CD4-positive, alpha-beta T cell (primary cell): ENCODE measurements at regions not wholly inside any gene's neighbourhood (a gene's known extent, or its start where the extent isn't known, plus 50 kb on each side); places are given as distances from the start of the nearest gene placed in this dataset.

Experiments
- ATAC-seq: fragments of 200-7000 bp; cut with Tn5 transposase; one replicate; pipeline ENCODE4 v1.10.0; 2022; ENCODE audit warnings: mild to moderate bottlenecking; ENCODE audit not compliant: poor library complexity
- CTCF ChIA-PET: fragments of 350-600 bp; sonication (Branson Sonifier 250); formaldehyde crosslinking; loops from one replicate; lab custom pipeline; 2021; ENCODE audit warnings: antibody characterized with exemption, inconsistent platforms; lab: Charles Lee
- POLR2A ChIA-PET: fragments of 350-600 bp; sonication (Branson Sonifier 250); formaldehyde crosslinking; loops from one replicate; lab custom pipeline; 2021; ENCODE audit warnings: antibody characterized with exemption, inconsistent platforms; lab: Charles Lee
- DNase-seq, 14 experiments: peaks; one replicate each; pipeline ENCODE4 v3.0.0-alpha.2; 2013 to 2020; ENCODE audit warnings: mixed read lengths in 2 of 14
- H3K27ac ChIP-seq, 2 donors: one replicate each; pipeline versions ENCODE4 v1.5.1 to v1.7.0; 2013; ENCODE audit warnings: low read length in 2 of 2, low read depth in 1 of 2, mild to moderate bottlenecking in 1 of 2
- H3K27me3 ChIP-seq, 2 experiments: 1 replicate in 1 of 2; 2 replicates in 1 of 2; pipeline versions ENCODE4 v1.6.1 to v1.7.0; 2013; ENCODE audit warnings: low read length in 2 of 2, control low read depth in 1 of 2, mild to moderate bottlenecking in 1 of 2, moderate library complexity in 1 of 2; ENCODE audit not compliant: insufficient read depth in 2 of 2, control insufficient read depth in 1 of 2
- H3K36me3 ChIP-seq: one replicate; pipeline ENCODE4 v1.6.1; 2013; ENCODE audit warnings: low read length, control low read depth; ENCODE audit not compliant: insufficient read depth
- H3K4me1 ChIP-seq: one replicate; pipeline ENCODE4 v1.6.1; 2013; ENCODE audit warnings: low read length, control low read depth; ENCODE audit not compliant: insufficient read depth
- H3K4me3 ChIP-seq: one replicate; pipeline ENCODE4 v1.5.1; 2013; ENCODE audit warnings: mild to moderate bottlenecking, low read length, moderate library complexity
- H3K9me3 ChIP-seq, 2 experiments: 1 replicate in 1 of 2; 2 replicates in 1 of 2; pipeline versions ENCODE4 v1.6.1 to v1.7.0; 2013; ENCODE audit warnings: low read length in 2 of 2, mild to moderate bottlenecking in 2 of 2, control low read depth in 1 of 2, moderate library complexity in 1 of 2; ENCODE audit not compliant: control insufficient read depth in 1 of 2, insufficient read depth in 1 of 2
- H3K27ac Mint-ChIP-seq: one replicate; pipeline ENCODE4 v1.8.0; 2020; ENCODE audit warnings: mixed read lengths
- H3K27me3 Mint-ChIP-seq: one replicate; pipeline ENCODE4 v1.8.0; 2021; ENCODE audit warnings: mixed read lengths
- H3K36me3 Mint-ChIP-seq: one replicate; pipeline ENCODE4 v1.8.0; 2021; ENCODE audit warnings: low read depth, mixed read lengths
- H3K4me1 Mint-ChIP-seq: one replicate; pipeline ENCODE4 v1.8.0; 2021; ENCODE audit warnings: low read depth, mixed read lengths
- H3K4me3 Mint-ChIP-seq: one replicate; pipeline ENCODE4 v1.8.0; 2020; ENCODE audit warnings: mild to moderate bottlenecking, mixed read lengths
- H3K9me3 Mint-ChIP-seq: one replicate; pipeline ENCODE4 v1.8.0; 2020; ENCODE audit warnings: mixed read lengths
- CTCF ChIP-seq: fragments of 200-600 bp; IDR thresholded peaks from one replicate; pipeline ENCODE4 v1.8.0; 2022; ENCODE audit warnings: antibody characterized with exemption, mild to moderate bottlenecking
- intact Hi-C, 2 experiments: fragments of 100-400 bp; cut with DNase I in 1 of 2; cut with micrococcal nuclease in 1 of 2; formaldehyde crosslinking; loops; one replicate each; pipeline versions ENCODE4 v1.15.1 to v1.9.0; 2023 to 2025; cut with DNase I, micrococcal nuclease

DNA sequence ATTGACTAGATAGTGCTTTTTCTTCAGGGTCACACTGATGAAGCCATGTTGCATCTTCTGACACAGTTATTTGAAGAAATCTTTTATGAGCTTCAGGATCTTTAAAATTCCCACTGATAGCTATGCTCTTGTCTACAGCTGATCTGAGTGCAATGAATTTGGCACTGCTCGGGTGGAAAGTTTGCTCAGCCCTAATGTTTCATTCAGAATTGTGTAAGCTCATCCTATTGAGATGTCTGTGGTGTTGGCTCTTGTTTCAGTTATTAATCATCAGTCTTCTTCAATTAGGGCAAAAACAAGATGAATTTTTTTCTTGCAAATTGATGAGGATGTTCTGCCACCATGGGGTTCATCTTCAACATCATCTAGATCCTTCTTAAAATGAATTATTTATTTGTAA lies 1387.0 kb upstream of the RAG2 start:
- Histone ChIP-seq H3K4me3 (no peak overlapping the region), H3K4me1 (no peaks in the 10 kb centered on the region), H3K27me3 (no peaks in the 10 kb centered on the region), H3K36me3 (no peaks in the 10 kb centered on the region), H3K27ac (no peak overlapping the region), H3K9me3 (peaks cover 2 to 4% of the 10 kb centered on the region in 2 experiments)
- no peak for TF ChIP-seq CTCF
- no peaks in the 10 kb centered on the region for H3K36me3 Mint-ChIP-seq
- CTCF ChIA-PET, result no interaction called here
- no peak for DNase-seq
- peaks cover 10% of the 10 kb centered on the region for H3K9me3 Mint-ChIP-seq
- H3K27ac Mint-ChIP-seq, result no peak overlapping the region
- no peaks in the 10 kb centered on the region for H3K27me3 Mint-ChIP-seq
- H3K4me3 Mint-ChIP-seq, result no peak overlapping the region
- POLR2A ChIA-PET, result no interaction called here
- ATAC-seq, result no peak
- intact Hi-C loops, result no loop called here
- H3K4me1 Mint-ChIP-seq, result no peaks in the 10 kb centered on the region

- Histone ChIP-seq H3K36me3 (no peaks in the 10 kb centered on the region), H3K4me1 (no peaks in the 10 kb centered on the region), H3K4me3 (no peak overlapping the region), H3K27me3 (no peaks in the 10 kb centered on the region), H3K27ac (no peak overlapping the region), H3K9me3 (peaks cover 0 to under 1% of the 10 kb centered on the region in 2 experiments)
- H3K27me3 Mint-ChIP-seq, result no peaks in the 10 kb centered on the region
- POLR2A ChIA-PET, result no interaction called here
- DNase-seq, result no peak
- H3K27ac Mint-ChIP-seq, result no peak overlapping the region
- intact Hi-C loops, result no loop called here
- peaks cover 5% of the 10 kb centered on the region for H3K9me3 Mint-ChIP-seq
- no peaks in the 10 kb centered on the region for H3K4me1 Mint-ChIP-seq
- no peak for TF ChIP-seq CTCF
- no peak for ATAC-seq
- no peak overlapping the region for H3K4me3 Mint-ChIP-seq
- CTCF ChIA-PET, result no interaction called here
- no peaks in the 10 kb centered on the region for H3K36me3 Mint-ChIP-seq
Measured at GRCh38 chr11:37978647-37979046, 1380.6 kb upstream of the RAG2 start.

DNA sequence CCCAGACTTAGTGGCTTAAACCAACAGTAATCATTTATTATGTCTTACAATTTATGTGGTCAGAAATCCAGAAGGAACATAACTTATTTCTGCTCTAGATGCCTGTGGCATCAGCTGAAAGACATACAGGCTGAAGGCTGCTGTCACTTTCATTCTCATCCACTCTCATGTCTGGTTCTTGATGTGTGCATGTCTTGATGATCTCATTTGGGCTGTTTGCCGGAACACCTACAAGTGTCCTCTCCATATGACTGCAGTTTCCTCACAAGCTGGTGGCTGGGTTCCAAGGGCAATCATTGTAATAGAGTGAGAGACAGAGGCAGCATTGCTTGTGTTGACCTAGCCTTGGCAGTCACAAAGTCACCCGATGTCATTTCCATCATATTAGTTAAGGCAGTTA lies 1375.9 kb upstream of the RAG2 start:
- peaks cover 7% of the 10 kb centered on the region for H3K9me3 Mint-ChIP-seq
- Histone ChIP-seq H3K9me3 (no peaks in the 10 kb centered on the region), H3K27me3 (no peaks in the 10 kb centered on the region), H3K4me1 (no peaks in the 10 kb centered on the region), H3K4me3 (no peak overlapping the region), H3K27ac (no peak overlapping the region), H3K36me3 (no peaks in the 10 kb centered on the region)
- ChIA-PET CTCF (no interaction called here), POLR2A (no interaction called here)
- H3K36me3 Mint-ChIP-seq, result no peaks in the 10 kb centered on the region
- no peak overlapping the region for H3K4me3 Mint-ChIP-seq
- no peak for TF ChIP-seq CTCF
- no peak for DNase-seq
- H3K4me1 Mint-ChIP-seq, result no peaks in the 10 kb centered on the region
- no peak for ATAC-seq
- no peaks in the 10 kb centered on the region for H3K27me3 Mint-ChIP-seq
- intact Hi-C loops, result no loop called here
- no peak overlapping the region for H3K27ac Mint-ChIP-seq
